PC-9 (cell line): ENCODE measurements at regions not wholly inside any gene's neighbourhood (a gene's known extent, or its start where the extent isn't known, plus 50 kb on each side); places are given as distances from the start of the nearest gene placed in this dataset.

ENCODE experiments used
- EZH2 ChIP-seq: fragments of 200-600 bp; sonication (generic); IDR thresholded peaks from 2 replicates; pipeline ENCODE4 v1.8.0; 2017; ENCODE audit warnings: antibody characterized with exemption, low read depth
- TF ChIP-seq, protein P1 (sequence below): fragments of 200-600 bp; sonication (generic); conservative IDR thresholded peaks from 2 replicates; pipeline ENCODE4 v1.6.1; 2017; ENCODE audit warnings: mixed run types, antibody characterized with exemption, mild to moderate bottlenecking, moderate library complexity

DNA sequence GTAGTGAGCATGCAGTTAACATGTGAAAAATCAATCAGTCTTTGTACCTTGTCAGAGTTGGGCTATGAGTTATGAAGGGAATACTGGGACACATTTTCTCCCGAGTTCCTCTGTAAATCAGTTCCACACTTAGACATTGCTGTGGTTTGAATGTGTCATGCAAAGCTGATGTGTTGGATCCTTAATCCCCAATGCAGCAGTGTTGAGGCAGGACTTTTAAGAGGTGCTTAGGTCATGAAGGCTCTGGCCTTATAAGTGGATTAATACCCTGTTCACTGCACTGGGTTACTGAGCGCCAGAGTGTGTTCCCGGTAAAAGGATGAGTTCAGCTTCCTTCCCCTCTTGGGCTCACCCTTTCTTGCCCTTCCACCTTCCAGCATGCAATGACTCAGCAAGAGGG is 742.1 kb upstream of the TENM4 start:
- TF ChIP-seq, protein P1, sequence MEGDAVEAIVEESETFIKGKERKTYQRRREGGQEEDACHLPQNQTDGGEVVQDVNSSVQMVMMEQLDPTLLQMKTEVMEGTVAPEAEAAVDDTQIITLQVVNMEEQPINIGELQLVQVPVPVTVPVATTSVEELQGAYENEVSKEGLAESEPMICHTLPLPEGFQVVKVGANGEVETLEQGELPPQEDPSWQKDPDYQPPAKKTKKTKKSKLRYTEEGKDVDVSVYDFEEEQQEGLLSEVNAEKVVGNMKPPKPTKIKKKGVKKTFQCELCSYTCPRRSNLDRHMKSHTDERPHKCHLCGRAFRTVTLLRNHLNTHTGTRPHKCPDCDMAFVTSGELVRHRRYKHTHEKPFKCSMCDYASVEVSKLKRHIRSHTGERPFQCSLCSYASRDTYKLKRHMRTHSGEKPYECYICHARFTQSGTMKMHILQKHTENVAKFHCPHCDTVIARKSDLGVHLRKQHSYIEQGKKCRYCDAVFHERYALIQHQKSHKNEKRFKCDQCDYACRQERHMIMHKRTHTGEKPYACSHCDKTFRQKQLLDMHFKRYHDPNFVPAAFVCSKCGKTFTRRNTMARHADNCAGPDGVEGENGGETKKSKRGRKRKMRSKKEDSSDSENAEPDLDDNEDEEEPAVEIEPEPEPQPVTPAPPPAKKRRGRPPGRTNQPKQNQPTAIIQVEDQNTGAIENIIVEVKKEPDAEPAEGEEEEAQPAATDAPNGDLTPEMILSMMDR, result no peak
- TF ChIP-seq EZH2, result no peak
